GM19238 (cell line): ENCODE measurements at regions not wholly inside any gene's neighbourhood (a gene's known extent, or its start where the extent isn't known, plus 50 kb on each side); places are given as distances from the start of the nearest gene placed in this dataset.
"Not testable (repeated sequence)": the region's sequence is repeated elsewhere in the genome, so short reads cannot be mapped to it uniquely, and the experiment has no call there.

Experiments used
- DNase-seq: peaks from one replicate; pipeline ENCODE4 v3.0.0; 2011; ENCODE audit warnings: low spot score; ENCODE audit not compliant: insufficient read length

DNA sequence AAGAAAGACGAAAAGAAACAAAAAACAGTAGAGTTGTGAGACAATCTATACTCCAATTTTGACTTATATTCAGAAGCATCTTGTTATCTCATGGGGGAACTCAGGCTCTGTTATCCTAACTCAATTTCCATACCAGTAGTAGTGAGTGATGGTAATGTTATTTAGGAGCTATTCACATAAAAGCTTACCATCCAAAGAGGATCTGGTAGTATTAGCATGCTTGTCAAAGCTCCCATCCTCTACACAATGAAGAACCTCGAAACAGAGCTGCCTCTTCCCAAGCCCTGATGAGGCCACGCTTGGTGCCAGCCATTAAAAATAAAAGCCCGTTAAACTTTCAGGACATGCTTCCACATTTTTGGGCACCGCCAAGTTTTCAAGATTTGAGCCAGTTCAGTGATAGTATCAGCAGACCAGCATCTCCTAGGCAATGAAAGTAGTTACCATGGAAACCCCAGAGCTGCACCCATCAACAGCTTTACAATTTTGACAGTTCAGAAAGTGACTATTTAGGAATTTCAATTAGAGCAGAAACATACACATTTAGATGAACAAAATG, 173.3 kb downstream of the CD83 start:
- no peak for DNase-seq

DNA sequence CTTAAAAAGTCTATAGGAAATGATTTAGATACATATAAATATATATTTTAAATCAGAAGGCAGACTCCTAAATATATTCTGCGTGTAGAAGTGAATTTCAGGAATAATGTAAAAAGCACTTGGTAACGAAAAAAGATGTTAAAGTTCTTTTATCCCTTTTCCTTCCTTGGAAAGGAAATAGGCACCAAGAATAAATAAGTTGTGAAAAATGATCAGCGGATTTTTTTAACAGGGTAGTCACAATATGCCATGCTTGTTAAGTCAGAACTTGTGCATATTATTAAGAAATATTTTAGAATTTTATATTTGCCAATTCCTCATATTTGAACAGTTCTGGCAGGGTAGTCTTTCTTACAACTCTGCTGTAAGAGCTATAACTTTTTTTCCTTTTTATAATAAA, 173.8 kb downstream of the CD83 start:
- DNase-seq, result no peak

DNA sequence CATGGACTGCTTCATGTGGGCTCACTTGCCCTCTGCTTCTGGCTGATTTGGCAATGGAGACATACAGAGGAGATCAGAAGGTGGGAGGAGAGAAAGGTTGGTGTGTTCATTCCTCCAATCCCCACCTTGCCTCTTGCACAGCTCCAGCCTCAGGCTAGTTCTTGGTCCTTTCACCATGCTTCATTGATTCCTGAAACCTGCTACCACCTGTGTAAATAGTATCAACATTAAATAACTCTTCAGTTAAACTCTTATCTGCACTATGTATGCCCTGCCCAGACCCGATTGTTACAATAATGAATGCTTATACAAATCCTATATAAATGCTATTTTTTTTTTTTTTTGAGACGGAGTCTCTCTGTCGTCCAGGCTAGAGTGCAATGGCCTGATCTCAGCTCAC, 174.5 kb downstream of the CD83 start:
- no peak for DNase-seq

DNA sequence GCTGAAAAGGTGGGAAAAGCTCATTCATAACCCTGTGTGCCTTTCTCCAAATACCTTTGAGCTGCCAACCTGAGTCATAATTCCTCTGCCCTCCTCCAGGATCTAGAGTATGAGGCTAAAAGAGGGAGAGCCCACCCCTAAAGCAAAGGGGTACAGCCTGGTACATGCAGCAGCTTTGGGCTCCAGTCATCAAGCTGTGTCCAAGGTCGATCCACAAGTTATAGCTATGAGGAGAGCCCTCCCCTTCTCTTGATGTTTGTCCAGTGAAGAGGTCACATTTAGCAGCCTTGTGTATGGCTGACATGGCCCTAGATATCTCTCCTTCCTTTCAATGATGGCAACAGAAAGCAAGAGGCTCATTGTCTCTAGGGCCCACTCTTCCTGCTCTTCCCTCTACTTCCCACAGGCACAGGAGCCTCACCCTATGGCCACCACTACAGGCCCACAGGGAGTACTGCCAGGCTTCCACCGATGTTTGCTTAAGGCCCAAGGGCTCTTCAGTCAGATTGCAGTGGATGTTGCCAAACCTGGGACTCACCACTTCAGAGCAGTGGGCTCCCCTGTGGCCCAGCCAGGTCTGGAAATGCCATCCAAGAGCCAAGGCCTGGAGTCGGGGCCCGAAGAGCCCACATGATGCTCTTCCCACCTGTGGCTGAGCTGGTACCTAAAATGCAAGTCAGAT, 176.8 kb downstream of the CD83 start:
- no peak for DNase-seq

DNA sequence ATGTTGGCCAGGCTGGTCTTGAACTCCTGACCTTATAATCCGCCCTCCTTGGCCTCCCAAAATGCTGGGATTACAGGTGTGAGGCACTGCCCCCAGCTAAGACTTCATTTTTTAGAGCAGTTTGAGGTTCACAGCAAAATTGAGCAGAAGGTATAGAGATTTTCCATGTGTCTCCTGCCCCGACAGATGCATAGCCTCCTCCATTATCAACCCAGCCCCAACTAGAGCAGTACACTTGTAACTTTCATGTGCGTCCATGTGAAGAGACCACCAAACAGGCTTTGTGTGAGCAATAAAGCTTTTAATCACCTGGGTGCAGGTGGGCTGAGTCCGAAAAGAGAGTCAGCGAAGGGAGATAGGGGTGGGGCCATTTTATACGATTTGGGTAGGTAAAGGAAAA, 179.1 kb downstream of the CD83 start:
- DNase-seq, result not testable (repeated sequence)

DNA sequence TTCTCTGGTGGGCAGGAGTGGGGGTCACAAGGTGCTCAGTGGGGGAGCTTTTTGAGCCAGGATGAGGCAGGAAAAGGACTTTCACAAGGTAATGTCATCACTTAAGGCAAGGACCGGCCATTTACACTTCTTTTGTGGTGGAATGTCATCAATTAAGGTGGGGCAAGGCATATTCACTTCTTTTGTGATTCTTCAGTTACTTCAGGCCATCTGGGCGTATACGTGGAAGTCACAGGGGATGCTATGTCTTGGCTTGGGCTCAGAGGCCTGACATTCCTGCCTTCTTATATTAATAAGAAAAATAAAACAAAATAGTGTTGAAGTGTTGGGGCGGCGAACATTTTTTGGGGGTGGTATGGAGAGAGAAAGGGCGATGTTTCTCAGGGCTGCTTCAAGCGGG, 179.5 kb downstream of the CD83 start:
- not testable (repeated sequence) for DNase-seq

DNA sequence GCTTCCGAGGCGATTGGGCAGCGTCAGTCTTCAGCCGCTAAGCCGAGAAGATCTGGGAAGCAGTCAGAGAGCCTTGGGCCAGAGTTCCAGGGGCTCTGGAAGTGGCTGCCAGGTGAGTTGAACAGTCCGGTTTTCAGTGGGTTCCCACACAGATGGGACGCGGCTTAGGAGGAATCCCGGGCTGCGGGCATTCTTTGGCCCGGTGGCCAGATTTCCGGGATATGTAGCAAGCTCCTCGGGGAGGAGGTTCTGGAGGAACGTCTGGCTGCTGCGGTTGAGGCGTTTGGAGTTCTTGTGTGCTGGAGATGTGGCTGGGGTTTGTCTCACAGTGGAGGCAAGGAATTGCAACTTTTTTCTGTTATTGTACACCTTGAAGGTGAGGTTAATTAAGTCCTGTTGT, 182.6 kb downstream of the CD83 start:
- not testable (repeated sequence) for DNase-seq

DNA sequence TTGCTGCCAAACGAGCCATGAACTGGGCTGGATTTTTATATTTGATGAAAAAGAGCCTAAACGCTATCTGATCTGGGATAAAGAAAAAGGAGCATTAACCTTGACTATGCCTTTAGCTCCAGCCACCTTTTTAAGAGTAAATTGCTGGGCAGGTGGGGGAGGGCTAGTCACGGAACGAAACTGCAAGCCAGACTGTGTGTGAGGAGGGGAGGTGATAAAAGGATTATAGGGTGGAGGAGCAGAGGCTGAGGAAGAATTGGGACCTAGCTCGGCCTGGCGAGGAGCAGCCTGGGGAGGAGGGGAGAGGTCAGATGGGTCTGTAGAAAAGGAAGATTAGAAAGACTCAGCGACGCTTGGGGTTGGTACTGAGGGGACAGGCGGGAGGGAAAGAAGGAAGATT, 183.1 kb downstream of the CD83 start:
- not testable (repeated sequence) for DNase-seq

DNA sequence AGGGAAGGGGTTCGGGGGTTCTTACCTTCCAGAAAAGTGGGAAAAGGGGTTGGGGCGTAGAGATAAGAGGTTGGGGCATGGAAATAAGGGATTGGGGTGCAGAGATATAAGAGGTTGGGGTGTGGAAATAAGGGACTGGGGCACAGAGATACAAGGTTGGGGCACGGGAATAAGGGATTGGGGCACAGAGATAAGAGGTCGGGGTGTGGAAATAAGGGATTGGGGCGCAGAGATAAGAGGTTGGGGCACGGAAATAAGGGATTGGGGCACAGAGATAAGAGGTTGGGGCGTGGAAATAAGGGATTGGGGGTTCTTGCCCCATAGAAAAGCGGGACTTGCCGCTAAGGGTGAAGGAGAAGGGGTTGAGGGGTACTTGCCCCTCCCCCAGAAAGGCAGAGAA, 183.9 kb downstream of the CD83 start:
- not testable (repeated sequence) for DNase-seq

DNA sequence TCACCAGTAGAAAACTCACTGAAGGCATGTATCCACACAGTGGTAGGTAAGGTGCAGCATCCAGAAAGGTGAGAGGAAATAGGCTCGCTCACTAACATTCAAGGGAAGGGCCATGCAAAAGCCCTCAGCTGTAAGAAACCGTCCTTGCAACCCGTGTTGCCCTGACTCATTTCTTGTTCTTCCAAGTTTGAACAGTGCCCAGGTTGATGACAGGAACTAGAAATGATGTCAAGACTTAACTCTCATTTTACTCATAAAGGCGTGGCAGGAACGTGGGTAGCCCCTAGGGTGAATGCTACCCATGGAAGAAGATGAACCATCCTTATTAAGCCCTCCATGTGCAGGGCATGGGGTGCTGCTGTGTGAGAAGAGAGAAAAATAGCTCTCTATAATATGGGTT, 187.6 kb downstream of the CD83 start:
- DNase-seq, result no peak

DNA sequence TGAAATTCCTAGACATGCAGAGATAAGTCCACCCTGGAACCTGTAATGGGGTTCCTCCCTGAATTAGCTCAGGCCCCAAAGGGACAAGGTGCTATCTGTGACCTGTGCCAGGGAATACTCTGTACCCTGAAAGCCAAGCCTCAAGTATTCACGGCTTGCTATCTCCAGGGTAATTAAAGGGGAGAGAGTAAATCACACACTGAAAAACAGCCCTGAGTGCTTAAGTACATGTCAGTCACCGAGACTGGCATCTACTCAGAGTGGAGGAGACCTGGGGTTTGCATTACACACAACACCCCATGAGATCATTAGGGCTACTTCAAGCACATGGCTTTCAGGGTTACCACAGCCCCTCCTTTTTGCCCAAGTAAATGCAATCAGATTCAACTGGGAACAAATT, 188.1 kb downstream of the CD83 start:
- no peak for DNase-seq

DNA sequence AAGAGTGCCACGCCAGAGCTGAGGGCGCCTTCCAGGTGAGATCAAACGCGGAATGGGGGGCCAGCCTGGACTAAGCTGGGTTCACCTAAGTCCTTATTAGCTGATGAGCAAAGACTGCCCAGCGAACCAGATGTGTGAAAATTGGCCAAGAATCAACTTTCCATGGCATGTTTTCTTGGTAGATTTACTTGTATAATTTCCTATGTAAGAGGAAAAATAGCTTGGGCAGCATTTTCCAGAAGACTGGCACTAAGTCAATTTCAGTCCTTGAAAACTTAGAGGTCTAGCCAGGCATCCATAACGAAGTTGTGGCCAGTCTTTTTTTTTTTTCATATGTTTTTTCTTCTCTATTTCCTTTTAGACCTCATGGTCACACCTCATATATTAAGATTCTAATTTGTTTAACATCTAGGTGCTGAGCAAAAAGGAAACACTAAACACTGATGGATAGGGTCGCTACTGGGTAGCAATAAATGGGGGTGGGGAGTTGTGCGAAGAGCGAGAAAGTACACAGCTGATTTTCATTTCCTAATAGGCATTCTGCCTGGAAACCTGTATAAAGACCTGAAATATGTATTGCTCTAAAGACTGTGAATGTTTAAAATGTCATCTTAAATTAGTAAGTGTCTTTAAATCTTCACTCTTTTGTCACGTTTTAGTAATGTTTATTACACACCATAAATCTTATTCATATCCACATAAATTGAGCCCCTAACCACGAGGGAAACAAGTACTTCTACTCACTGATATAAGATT, 188.8 kb downstream of the CD83 start:
- DNase-seq, result no peak

DNA sequence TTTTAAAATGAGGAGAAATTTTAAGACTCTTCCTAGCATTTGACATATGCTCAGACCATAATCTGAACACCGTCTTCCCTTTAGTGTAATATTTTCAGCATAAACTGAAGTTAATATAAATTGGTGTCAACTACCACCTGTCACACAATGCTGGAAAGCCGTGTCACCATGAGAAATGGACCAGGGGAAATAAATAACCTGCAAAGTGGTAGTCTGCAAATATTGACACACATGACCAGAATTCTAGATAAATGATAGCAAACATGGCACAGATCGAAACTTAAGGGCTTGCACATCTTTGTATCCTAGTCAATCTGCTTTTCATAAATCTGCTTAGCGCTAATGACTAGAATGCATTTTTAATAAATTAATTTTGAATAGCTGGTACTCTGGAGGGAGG, 191.9 kb downstream of the CD83 start:
- no peak for DNase-seq

DNA sequence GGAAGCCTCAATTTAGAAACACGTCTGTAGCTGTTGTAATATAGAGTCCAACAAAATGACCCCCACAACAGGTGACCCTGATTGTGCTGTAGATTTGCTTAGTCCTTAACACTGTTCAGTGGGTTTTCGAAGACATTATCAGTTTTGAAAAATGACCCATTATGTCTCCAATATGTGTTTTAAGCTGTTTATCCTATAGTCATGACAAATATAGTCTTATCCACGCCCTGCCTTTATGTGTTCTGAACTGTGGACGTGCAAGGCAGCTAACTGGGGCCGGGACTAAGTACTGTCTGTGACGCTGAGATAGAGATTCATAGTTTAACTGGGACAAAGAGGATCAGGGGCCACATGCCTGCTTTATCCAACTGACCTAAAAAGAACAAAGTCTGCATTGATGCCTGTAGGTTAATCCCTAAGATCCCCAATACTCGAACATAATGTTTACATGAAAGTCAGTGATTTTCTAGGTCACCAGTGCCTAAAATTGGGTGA, 192.4 kb downstream of the CD83 start:
- no peak for DNase-seq

DNA sequence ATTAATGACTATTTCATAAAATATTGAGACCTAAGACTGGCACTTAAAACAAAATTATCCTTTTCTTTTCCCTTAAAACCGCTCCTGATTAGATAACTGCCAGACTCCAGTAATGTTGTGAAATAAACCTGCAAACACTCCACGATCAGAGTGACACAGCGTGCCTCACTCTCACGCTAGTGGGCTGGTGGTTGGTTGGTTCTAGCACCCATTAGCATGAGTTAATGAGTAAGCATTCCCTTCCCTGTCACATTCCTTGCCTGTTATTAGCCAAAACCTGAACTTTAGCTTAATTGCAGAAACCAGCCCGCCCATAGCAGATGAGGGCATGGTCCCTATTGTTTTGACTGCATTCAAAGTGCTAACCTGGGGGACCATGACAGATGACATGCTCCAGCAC, 193.4 kb downstream of the CD83 start:
- DNase-seq, result no peak

DNA sequence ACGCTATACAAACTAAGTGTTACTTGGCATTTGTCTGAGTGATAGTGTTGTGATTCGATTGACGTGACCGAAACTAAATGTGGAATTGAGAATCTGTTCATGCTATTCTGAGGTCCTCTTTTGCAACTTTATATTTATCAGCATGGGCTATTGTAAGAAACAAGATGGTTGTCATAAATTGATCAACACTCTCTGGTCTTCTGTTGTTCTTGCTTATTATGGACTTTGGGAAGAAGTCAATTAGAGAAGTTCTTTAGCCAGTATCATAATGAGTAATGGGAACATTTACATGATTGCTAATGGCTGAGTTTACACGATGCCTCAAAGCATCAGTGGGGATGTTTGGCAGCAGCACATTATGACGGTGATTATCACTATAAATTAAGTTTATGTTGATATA, 195.0 kb downstream of the CD83 start:
- DNase-seq, result no peak

DNA sequence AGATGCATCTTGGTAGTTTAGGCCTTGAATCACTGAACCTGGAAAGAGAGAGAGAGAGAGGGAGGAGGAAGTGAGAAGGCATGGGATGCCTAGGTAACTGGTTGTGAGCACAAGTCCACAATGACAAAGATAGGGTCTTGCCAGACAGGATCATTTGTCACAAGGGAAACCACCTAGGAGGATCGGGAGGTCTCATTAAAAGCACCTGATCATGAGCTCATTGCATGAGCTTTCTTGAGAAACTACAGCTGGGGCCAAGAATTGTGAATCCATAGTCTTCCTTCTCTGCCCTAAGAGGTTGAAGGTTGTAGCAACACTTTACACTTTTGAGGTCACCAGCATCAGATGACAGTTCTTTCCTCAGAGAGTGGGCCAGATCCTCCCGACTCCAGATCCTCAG, 195.7 kb downstream of the CD83 start:
- no peak for DNase-seq

DNA sequence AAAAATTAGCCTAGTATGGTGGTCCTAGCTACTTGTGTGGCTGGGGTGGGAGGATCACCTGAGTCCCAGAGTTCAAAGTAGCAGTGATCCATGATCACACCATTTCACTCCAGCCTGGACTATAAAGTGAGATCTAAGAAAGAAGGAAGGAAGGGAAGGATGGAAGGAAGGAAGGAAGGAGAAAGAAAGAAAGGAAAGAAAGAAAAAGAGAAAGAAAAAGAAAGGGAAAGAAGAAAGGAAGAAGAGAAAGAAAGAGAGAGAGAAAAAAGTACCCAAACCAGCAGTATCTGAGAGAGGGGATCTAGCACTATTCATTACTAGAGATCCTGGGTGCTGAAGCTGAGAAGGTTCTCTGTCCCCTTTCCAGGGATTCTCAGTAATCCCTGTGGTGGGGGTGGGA, 197.8 kb downstream of the CD83 start:
- DNase-seq, result no peak

DNA sequence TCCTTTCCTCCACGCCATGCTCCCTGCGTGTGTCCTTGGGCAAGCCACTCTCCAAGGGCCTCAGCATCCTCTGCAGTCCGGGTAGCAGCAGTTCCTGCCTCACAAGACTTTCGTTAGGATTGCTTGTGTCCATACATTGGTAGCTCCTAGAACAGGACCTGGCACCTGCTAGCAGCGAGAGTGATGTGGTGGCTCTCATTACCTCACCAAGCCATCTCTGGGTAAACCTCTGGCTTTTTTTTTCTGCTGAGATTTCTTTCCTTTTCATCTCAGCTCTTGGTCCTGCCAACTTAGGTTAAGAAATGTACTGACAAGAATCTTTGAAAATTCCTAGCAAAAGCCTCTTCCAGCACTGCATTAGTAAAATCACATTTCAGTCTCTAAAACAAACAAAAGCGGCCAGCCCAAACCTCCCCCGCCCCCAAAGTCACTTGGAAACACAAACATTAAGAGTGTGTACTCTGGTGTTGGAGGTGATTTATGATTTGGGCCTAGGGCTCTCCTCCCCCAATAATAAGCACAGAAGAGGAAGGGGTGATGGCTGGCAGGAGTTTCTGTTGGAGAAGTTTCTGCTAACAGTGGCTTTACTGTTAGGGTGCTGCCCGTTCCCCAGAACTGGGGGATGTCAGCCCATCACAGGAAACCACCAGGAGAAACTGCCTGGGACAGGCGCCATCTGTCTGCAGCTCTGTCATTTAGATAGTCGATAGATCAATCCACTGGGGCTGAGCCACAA, 199.2 kb downstream of the CD83 start:
- no peak for DNase-seq

DNA sequence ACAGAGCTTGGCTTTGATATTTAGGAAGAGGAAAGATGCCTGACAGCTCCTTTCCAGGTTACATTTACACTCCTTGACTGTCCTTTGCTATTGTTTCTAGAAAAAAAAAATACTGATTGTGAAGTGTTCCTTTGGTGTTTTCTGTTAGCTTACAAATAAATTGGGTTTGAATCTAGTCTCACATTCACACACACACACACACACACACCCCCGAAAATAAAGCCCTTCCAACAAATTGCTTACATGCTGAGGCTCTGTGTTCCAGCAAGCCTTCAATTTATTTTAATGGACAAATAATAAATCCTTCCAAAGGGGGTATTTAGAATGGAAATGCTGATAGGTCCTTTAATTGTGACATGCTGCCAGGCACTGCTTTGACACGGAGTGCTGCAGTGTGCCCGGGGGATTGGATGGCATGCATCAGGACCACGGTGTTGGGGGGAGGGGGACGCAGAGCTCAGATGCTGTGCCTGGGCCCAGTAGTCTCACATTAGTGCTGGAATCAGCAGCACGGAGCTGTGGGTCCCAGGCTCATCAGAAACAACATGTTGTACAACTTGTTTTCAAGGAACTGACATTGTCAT, 199.9 kb downstream of the CD83 start:
- no peak for DNase-seq

DNA sequence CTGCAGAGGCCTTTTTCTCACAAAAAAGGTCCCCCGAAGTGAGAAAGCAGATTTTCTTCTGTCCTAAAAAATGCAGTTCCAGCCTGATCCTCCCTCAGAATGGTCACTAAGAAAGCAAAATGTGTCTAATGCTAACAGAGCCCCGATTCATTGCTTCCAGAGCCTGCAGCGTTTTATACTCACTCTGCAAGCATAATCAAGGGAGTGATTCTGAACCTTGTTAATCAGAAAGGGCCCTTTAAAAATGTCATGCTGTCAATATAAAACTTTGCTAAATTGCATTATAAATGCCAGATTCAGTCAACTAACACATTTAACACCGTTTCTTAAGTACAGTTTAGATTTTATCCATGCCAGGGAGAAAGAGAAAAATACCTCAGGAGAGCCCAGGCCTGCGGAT, 202.8 kb downstream of the CD83 start:
- no peak for DNase-seq
